ENCODE measurements at regions not wholly inside any gene's neighbourhood (a gene's known extent, or its start where the extent isn't known, plus 50 kb on each side); places are given as distances from the start of the nearest gene placed in this dataset.

DNA sequence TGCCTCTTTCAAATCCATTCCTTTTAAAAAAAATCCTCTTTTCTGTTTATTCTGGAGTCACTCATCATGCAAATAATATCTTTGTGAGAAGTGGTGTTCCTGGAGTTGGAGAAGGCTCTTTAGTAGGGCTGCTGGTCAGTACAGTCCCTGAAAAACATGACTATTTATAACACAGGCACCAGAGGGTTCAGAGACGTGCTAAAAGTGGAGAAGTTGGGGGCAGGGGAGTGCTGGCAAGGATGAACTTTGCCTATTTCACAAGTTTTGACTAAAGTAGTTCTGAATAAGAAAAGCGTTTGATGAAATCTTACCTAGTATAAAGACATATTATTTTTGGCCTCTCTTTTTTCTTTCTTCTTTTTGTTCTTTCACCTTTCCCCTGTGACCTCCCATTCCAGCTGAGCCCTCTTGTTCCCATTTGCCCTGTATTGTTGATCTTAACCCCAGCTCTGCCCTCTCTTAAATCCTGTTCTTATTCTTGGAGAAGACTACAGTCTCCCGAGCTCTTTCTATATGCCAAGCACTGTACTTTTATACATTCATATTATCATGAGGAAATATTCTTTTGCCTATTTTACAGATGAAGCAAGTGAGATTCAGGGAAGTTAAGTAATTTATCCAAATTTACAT, 129.1 kb downstream of the TM9SF2 start:
- no peak for TF ChIP-seq NFRKB (IDR thresholded peaks at IDR 0.05)
- TF ChIP-seq BHLHE40 (IDR thresholded peaks at IDR 0.05; ENCODE audit: borderline replicate concordance) = no peak
- no peak for TF ChIP-seq FOXA1 (IDR thresholded peaks at IDR 0.05)
- TF ChIP-seq SUZ12 (IDR thresholded peaks at IDR 0.05) = no peak
- no peak for TF ChIP-seq HDGF (IDR thresholded peaks at IDR 0.05; ENCODE audit: borderline replicate concordance)
- TF ChIP-seq FOXM1 (IDR thresholded peaks at IDR 0.05; ENCODE audit: borderline replicate concordance) = no peak
- no peak for TF ChIP-seq L3MBTL2 (conservative IDR thresholded peaks at IDR 0.05)
- no peak for TF ChIP-seq ELF4 (IDR thresholded peaks at IDR 0.05)
- TF ChIP-seq LEF1 (IDR thresholded peaks at IDR 0.05; ENCODE audit: borderline replicate concordance) = no peak
- no peak for TF ChIP-seq ZNF384 (IDR thresholded peaks at IDR 0.05)
- TF ChIP-seq FOXK2 (IDR thresholded peaks at IDR 0.05) = no peak
- TF ChIP-seq PKNOX1 (IDR thresholded peaks at IDR 0.05) = no peak
- TF ChIP-seq TARDBP (IDR thresholded peaks at IDR 0.05) = no peak
- no peak for TF ChIP-seq CTBP1 (IDR thresholded peaks at IDR 0.05; ENCODE audit: borderline replicate concordance)
- TF ChIP-seq SP1 (IDR thresholded peaks at IDR 0.05) = no peak
- TF ChIP-seq ARNT (IDR thresholded peaks at IDR 0.05) = no peak
- DNase-seq (ENCODE audit: extremely low spot score) = no peak
- ChIA-PET CTCF (interaction anchor here (1.6 kb wide), 1 partner anchor 13 kb away, joined by 4 read pairs; no protein-coding TSS in a partner anchor), POLR2A (no interaction called here)

- TF ChIP-seq ARNT (IDR thresholded peaks at IDR 0.05) (no peak), TARDBP (IDR thresholded peaks at IDR 0.05) (no peak), HDGF (IDR thresholded peaks at IDR 0.05; ENCODE audit: borderline replicate concordance) (no peak), LEF1 (IDR thresholded peaks at IDR 0.05; ENCODE audit: borderline replicate concordance) (no peak), SP1 (IDR thresholded peaks at IDR 0.05) (no peak), ZNF384 (IDR thresholded peaks at IDR 0.05) (no peak), BHLHE40 (IDR thresholded peaks at IDR 0.05; ENCODE audit: borderline replicate concordance) (no peak), FOXM1 (IDR thresholded peaks at IDR 0.05; ENCODE audit: borderline replicate concordance) (no peak), NFRKB (IDR thresholded peaks at IDR 0.05) (no peak), FOXA1 (IDR thresholded peaks at IDR 0.05) (no peak), FOXK2 (IDR thresholded peaks at IDR 0.05) (no peak), L3MBTL2 (conservative IDR thresholded peaks at IDR 0.05) (no peak), ELF4 (IDR thresholded peaks at IDR 0.05) (no peak), PKNOX1 (IDR thresholded peaks at IDR 0.05) (no peak), CTBP1 (IDR thresholded peaks at IDR 0.05; ENCODE audit: borderline replicate concordance) (no peak)
- no peak for DNase-seq (ENCODE audit: extremely low spot score)
- CTCF ChIA-PET = interaction anchor here (1.6 kb wide), 1 partner anchor 12 kb away, joined by 4 read pairs; no protein-coding TSS in a partner anchor
- POLR2A ChIA-PET = no interaction called here
These were observed 128.4 kb downstream of the TM9SF2 start for GRCh38 chr13:99629641-99630040.

DNA sequence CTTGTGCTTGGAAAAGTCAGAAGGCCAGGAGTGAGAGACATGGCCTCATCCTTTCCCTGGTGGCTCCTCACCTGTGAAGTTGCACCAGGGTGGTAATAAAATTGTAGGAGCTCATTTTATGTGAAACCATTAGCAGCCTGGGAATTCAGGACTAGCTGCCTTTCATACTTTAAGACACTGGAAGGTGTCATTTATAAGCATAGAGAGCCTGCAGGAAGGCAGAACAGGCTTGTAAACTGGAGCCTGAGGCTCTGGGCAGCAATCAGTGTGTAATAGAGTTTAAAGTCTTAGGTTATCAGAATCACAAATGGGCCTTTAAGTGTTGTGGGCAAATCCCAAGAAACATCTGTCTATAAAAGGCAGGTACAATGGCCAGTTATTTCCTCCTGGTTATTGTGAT, 127.2 kb downstream of the TM9SF2 start:
- POLR2A ChIA-PET = no interaction called here
- CTCF ChIA-PET = interaction anchor here (1.5 kb wide), 1 partner anchor 11 kb away, joined by 3 read pairs; no protein-coding TSS in a partner anchor
- DNase-seq (ENCODE audit: extremely low spot score) = no peak
- TF ChIP-seq ZNF384 (IDR thresholded peaks at IDR 0.05) (no peak), HDGF (IDR thresholded peaks at IDR 0.05; ENCODE audit: borderline replicate concordance) (no peak), PKNOX1 (IDR thresholded peaks at IDR 0.05) (peak; percentile 80)

- CTCF ChIA-PET = no interaction called here
- POLR2A ChIA-PET = no interaction called here
- TF ChIP-seq TARDBP (IDR thresholded peaks at IDR 0.05) = no peak
- no peak for TF ChIP-seq FOXM1 (IDR thresholded peaks at IDR 0.05; ENCODE audit: borderline replicate concordance)
- no peak for TF ChIP-seq NFRKB (IDR thresholded peaks at IDR 0.05)
- no peak for TF ChIP-seq SP1 (IDR thresholded peaks at IDR 0.05)
- no peak for TF ChIP-seq FOXK2 (IDR thresholded peaks at IDR 0.05)
- no peak for TF ChIP-seq ARNT (IDR thresholded peaks at IDR 0.05)
- no peak for TF ChIP-seq CTBP1 (IDR thresholded peaks at IDR 0.05; ENCODE audit: borderline replicate concordance)
- TF ChIP-seq HDGF (IDR thresholded peaks at IDR 0.05; ENCODE audit: borderline replicate concordance) = no peak
- no peak for TF ChIP-seq L3MBTL2 (conservative IDR thresholded peaks at IDR 0.05)
- no peak for TF ChIP-seq LEF1 (IDR thresholded peaks at IDR 0.05; ENCODE audit: borderline replicate concordance)
- no peak for TF ChIP-seq BHLHE40 (IDR thresholded peaks at IDR 0.05; ENCODE audit: borderline replicate concordance)
- no peak for TF ChIP-seq ELF4 (IDR thresholded peaks at IDR 0.05)
- TF ChIP-seq ZNF384 (IDR thresholded peaks at IDR 0.05) = no peak
- no peak for TF ChIP-seq PKNOX1 (IDR thresholded peaks at IDR 0.05)
- no peak for TF ChIP-seq SUZ12 (IDR thresholded peaks at IDR 0.05)
- TF ChIP-seq FOXA1 (IDR thresholded peaks at IDR 0.05) = no peak
- DNase-seq (ENCODE audit: extremely low spot score) = no peak
These were observed 125.3 kb downstream of the TM9SF2 start for GRCh38 chr13:99626461-99627082.

- ChIA-PET CTCF (no interaction called here), POLR2A (no interaction called here)
- TF ChIP-seq BHLHE40 (IDR thresholded peaks at IDR 0.05; ENCODE audit: borderline replicate concordance) (no peak), ARNT (IDR thresholded peaks at IDR 0.05) (no peak), FOXM1 (IDR thresholded peaks at IDR 0.05; ENCODE audit: borderline replicate concordance) (no peak), L3MBTL2 (conservative IDR thresholded peaks at IDR 0.05) (no peak), LEF1 (IDR thresholded peaks at IDR 0.05; ENCODE audit: borderline replicate concordance) (no peak), NFRKB (IDR thresholded peaks at IDR 0.05) (no peak), TARDBP (IDR thresholded peaks at IDR 0.05) (no peak), PKNOX1 (IDR thresholded peaks at IDR 0.05) (no peak), FOXK2 (IDR thresholded peaks at IDR 0.05) (no peak), ZNF384 (IDR thresholded peaks at IDR 0.05) (no peak), SUZ12 (IDR thresholded peaks at IDR 0.05) (no peak), ELF4 (IDR thresholded peaks at IDR 0.05) (no peak), SP1 (IDR thresholded peaks at IDR 0.05) (no peak), FOXA1 (IDR thresholded peaks at IDR 0.05) (no peak), CTBP1 (IDR thresholded peaks at IDR 0.05; ENCODE audit: borderline replicate concordance) (no peak), HDGF (IDR thresholded peaks at IDR 0.05; ENCODE audit: borderline replicate concordance) (no peak)
- DNase-seq (ENCODE audit: extremely low spot score) = no peak
These were observed 123.8 kb downstream of the TM9SF2 start for GRCh38 chr13:99624936-99625540.

Data from HEK293T (cell line).